ENCODE measurements at regions not wholly inside any gene's neighbourhood (a gene's known extent, or its start where the extent isn't known, plus 50 kb on each side); places are given as distances from the start of the nearest gene placed in this dataset.

DNA sequence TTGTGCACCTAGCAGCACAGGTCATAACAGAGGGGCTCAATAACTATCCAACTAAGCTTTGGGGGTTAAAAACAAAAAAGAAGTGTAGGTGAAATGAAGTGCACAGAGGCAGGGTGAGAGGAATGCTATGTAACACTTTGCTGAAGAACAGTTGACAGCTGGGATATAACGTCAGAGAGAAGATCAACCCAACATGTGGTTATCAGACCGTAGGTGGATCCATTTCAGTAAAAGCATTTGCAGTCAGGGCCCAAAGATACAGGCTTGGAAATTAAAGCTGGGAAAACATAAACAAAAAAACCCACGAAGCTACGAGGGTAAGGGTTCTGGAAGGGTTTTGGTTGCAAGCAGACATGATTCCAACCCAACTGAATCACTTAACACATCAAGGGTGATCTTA is 377.5 kb upstream of the NR2F2 start:
- no peak for DNase-seq

- DNase-seq = no peak
Observed at GRCh38 chr15:95957861-95958260, 372.6 kb upstream of the NR2F2 start.

DNA sequence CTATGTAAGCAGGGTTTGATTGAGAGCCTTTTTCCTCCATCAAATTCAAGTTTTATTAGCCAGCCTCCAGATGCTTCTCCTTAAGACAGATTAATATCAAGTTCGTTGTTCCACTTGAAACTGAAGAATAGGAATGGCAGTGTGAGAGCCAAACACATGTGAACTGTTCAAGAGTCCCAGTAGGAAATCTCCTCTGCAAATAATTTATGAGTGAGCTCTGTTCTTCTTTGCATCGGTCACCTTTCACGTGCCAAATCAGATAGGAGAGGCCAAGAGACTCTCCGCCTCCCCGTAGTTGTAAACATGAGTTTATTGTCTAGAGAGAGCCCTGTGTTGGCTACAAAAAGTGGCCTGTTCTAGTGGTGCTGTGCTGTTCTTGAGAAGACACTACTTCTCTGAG is 372.1 kb upstream of the NR2F2 start:
- no peak for DNase-seq

DNA sequence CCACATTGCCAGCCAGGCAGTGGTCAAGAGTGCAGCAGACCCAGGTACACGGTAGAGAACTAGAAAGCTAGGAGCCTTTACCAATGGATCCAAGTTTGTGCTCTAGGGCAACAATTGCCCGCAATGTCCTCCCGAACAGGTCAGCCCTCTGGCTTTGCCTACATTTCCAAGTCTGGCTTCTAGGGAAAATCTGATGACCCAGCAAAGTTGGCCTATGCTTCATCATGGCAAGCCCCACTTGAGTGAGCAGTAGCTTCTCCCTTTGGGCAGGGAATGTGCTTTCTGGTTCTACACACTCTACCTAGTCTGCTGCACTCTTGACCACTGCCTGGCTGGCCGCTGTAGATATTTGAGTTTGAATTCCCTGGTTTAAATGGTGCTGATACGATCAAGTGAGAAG is 361.6 kb upstream of the NR2F2 start:
- DNase-seq = no peak

- no peak for DNase-seq
Observed at GRCh38 chr15:95970326-95970725, 360.2 kb upstream of the NR2F2 start.

DNA sequence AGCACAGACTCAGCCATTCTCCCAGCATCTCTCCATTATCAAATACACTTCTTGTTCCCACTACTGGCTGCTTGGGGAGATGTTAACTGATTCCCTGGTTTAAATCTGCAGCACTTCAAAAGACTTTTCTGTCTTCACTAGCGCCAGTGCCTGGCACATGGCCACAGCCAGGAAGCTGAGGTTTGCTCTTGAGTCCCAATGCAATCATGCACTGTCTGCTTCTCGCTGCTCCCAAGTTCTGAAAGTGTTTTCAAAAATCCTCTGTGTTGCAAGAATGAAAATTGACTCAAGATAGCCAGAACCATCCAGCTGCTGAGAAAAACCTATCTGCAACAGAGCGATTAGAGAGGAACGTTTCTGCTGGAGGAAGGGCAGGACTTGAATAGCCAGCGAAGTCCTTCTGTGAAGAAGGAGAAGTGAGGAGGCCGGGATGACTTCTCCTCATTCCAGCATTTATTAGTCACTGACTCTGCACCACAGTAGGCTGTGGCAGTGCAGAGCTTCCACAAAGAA is 358.4 kb upstream of the NR2F2 start:
- no peak for DNase-seq

DNA sequence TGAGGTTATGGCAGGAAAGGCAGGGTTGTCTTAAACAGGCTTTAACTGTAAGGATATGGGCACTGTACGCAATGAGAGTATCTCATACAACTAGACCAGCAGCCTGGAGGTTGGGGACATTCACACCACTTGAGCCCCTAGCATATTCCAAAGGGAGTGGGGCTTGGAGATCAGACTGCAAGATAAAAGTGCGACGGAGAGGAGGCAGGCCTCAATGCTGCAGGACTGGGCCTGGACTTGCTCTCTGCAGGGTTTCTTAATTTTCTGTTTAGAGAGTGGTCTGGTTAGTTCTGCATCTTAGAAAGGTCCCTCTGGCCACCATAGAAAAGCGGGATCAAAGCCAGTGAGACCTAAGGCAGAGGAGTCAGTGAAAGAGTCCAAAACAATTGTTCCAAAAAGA is 357.7 kb upstream of the NR2F2 start:
- DNase-seq = no peak

DNA sequence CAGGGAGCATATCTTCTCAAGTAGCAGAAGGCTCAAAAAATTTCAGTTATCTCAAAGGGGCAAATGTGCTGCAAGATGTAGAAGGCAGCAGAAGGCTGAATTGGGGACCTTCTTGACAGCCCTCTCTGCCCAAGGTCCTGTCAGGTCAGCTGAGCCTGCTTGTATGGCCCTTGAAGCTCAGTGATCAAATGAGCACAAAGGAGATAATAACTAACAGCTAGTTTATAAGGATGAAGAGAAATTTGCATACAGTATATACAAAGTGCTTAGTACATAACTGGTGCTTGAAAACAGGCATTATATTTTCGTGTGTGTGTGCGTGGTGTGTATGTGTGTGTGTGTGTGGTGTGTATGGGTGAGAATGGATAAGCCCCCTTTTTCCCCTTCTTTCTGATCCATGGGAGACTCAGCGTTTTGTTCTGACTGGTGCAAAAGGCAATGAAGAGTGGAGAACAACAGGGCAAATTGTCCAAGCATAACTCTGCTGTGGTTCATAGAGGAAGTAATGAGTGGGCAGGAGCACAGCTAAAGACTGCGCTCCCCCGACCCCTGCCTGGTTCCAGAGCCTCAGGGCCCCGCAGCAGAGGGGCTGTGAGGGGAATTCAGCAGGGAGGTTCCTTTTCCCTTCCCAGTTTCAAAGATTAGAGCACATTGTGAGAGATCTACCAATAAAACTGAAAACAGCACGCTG is 356.8 kb upstream of the NR2F2 start:
- DNase-seq = no peak

DNA sequence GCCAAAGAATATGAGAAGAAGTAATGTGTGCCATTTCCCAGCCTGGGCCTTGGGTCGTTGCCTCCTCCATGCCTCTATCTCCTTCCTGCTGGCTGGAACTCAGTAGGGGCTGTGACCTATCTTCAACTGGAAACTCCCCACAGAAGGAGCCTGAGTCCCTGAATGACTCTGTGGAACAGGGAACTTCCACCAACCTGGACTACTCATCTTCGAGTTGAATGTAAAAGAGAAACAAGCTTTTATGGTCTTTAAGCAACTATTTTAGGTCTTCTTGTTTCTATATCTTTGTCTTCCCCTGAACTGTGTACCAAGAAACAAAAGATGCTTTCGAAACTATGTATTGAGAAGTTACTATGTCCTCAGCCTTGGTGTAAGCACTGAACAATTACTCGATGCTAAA is 355.3 kb upstream of the NR2F2 start:
- DNase-seq = no peak

- no peak for DNase-seq
Observed at GRCh38 chr15:95979286-95979685, 351.2 kb upstream of the NR2F2 start.

DNA sequence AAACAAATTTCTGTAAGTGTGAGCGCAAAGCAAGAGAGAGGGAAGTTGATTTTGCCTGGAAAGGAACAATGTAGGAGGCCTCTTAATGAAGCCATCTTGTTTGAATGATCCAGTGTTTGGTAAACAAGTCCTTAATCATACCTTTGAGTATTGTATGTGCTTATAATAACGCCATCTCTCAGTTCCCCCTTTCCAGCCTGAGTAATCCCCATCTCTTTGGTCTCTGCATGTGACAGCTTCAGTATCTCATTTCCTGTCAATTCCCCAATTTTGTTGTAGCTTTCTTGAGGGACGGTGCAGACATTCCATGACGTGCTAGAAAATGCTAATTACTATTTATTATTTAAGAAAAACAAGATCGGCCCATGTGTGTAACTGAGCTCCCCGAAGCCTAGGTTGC is 349.3 kb upstream of the NR2F2 start:
- no peak for DNase-seq

DNA sequence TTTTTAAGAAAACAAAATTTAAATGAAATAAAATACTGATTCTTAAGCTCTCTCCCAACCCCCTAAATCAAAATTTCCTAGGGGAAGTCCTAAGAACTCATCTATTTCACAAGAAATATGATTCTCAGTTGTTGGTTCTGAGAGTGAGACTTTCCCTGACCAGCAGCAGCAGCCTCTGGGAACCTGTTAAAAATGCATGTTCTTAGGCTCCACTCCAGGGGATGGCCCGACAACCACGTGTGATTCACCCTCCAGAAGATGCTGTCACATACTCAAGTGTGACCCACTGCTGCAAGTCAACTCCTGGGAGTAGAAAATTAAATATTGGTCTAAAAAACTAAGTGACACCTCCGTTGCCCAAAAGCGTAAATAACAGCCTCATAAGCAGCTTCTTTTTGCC is 343.2 kb upstream of the NR2F2 start:
- no peak for DNase-seq

- no peak for DNase-seq
Observed at GRCh38 chr15:95987886-95988573, 342.5 kb upstream of the NR2F2 start.

DNA sequence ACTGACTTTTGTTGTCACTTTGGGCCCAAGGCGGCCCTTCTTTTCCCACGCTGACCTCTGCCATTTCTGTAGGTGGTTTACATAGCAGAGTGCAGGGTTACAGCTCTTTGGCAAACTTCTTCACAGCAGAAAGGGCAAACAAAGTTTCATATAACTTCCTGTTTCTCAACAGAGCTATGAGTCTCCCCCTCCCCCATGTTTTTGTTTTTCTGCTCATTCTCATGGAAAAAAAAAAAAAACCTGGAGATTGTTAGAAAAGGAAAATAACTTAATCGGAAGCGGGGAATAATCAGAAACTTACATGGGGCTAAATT is 342.0 kb upstream of the NR2F2 start:
- no peak for DNase-seq

DNA sequence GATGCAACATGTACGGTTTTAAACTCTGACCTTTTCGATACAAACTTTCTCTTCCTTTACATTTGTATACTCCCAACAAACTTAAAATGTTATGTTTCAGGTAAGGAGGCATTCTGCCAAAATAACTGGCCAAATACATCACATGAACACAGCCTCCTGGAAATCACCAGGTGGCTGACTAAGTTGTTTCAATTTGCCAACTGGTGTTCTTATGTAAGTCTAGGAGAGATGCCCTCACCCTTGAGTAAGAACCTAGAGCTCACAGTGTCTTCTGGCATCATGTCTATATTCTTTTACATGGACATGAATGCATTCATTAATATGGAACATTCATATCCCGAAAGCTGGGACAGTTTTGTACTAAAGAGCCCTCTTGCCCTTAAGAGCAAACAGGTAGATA is 341.1 kb upstream of the NR2F2 start:
- DNase-seq = no peak

- DNase-seq = no peak
Observed at GRCh38 chr15:95990833-95991232, 339.7 kb upstream of the NR2F2 start.

DNA sequence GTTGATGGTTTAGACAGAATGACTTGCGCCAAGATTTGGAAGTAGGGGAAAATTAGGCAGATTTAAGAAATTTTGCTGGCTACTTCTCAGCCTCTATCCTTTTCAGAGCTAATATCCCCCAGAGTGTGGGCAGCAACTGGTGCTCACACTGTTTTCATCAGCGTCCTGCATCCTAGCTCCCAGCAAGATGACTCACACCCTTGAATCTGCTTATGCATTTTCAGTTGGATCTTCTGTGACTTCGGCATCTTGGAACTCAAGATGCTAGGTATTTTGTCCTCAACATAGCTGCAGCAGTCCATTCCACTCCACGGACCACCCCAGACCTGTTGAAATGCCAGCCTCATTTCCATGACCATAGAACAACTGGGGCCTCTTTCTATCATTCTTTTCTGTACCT is 336.1 kb upstream of the NR2F2 start:
- no peak for DNase-seq

GRCh38 chr15:95995375-95996168 is 334.9 kb upstream of the NR2F2 start:
- no peak for DNase-seq

DNA sequence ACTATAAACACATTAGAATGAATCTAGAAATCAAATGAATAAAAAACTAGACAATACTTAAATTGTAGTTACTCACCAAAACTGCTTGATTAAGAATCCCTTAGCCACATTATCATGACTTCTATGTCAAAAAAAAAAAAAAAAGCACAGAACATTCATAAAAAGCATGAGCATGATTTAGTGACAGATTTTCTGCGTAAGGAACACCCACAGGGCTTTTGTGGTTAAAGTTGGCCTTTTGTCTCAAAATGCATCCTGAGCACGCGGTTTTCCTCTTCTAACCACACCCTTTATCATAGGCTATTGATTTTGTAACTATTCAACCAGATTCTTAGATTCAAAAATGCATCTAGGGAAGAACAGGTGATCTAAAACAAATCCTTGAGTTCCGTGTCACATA is 334.0 kb upstream of the NR2F2 start:
- no peak for DNase-seq

- DNase-seq = no peak
Observed at GRCh38 chr15:95998935-95999334, 331.6 kb upstream of the NR2F2 start.

GRCh38 chr15:96002890-96003859 is 327.3 kb upstream of the NR2F2 start:
- no peak for DNase-seq

- no peak for DNase-seq
Observed at GRCh38 chr15:96005906-96006305, 324.6 kb upstream of the NR2F2 start.

GRCh38 chr15:96011136-96011535 is 319.4 kb upstream of the NR2F2 start:
- DNase-seq = no peak
